CD4-positive, alpha-beta T cell (primary cell): ENCODE measurements at regions not wholly inside any gene's neighbourhood (a gene's known extent, or its start where the extent isn't known, plus 50 kb on each side); places are given as distances from the start of the nearest gene placed in this dataset.

Experiments used
- ATAC-seq: fragments of 200-7000 bp; cut with Tn5 transposase; one replicate; pipeline ENCODE4 v1.10.0; 2022; ENCODE audit warnings: mild to moderate bottlenecking; ENCODE audit not compliant: poor library complexity
- CTCF ChIA-PET: fragments of 350-600 bp; sonication (Branson Sonifier 250); formaldehyde crosslinking; loops from one replicate; lab custom pipeline; 2021; ENCODE audit warnings: antibody characterized with exemption, inconsistent platforms; lab: Charles Lee
- POLR2A ChIA-PET: fragments of 350-600 bp; sonication (Branson Sonifier 250); formaldehyde crosslinking; loops from one replicate; lab custom pipeline; 2021; ENCODE audit warnings: antibody characterized with exemption, inconsistent platforms; lab: Charles Lee
- DNase-seq, 14 experiments: peaks; one replicate each; pipeline ENCODE4 v3.0.0-alpha.2; 2013 to 2020; ENCODE audit warnings: mixed read lengths in 2 of 14
- H3K27ac ChIP-seq, 2 donors: one replicate each; pipeline versions ENCODE4 v1.5.1 to v1.7.0; 2013; ENCODE audit warnings: low read length in 2 of 2, low read depth in 1 of 2, mild to moderate bottlenecking in 1 of 2
- H3K27me3 ChIP-seq, 2 experiments: 1 replicate in 1 of 2; 2 replicates in 1 of 2; pipeline versions ENCODE4 v1.6.1 to v1.7.0; 2013; ENCODE audit warnings: low read length in 2 of 2, control low read depth in 1 of 2, mild to moderate bottlenecking in 1 of 2, moderate library complexity in 1 of 2; ENCODE audit not compliant: insufficient read depth in 2 of 2, control insufficient read depth in 1 of 2
- H3K36me3 ChIP-seq: one replicate; pipeline ENCODE4 v1.6.1; 2013; ENCODE audit warnings: low read length, control low read depth; ENCODE audit not compliant: insufficient read depth
- H3K4me1 ChIP-seq: one replicate; pipeline ENCODE4 v1.6.1; 2013; ENCODE audit warnings: low read length, control low read depth; ENCODE audit not compliant: insufficient read depth
- H3K4me3 ChIP-seq: one replicate; pipeline ENCODE4 v1.5.1; 2013; ENCODE audit warnings: mild to moderate bottlenecking, low read length, moderate library complexity
- H3K9me3 ChIP-seq, 2 experiments: 1 replicate in 1 of 2; 2 replicates in 1 of 2; pipeline versions ENCODE4 v1.6.1 to v1.7.0; 2013; ENCODE audit warnings: low read length in 2 of 2, mild to moderate bottlenecking in 2 of 2, control low read depth in 1 of 2, moderate library complexity in 1 of 2; ENCODE audit not compliant: control insufficient read depth in 1 of 2, insufficient read depth in 1 of 2
- H3K27ac Mint-ChIP-seq: one replicate; pipeline ENCODE4 v1.8.0; 2020; ENCODE audit warnings: mixed read lengths
- H3K27me3 Mint-ChIP-seq: one replicate; pipeline ENCODE4 v1.8.0; 2021; ENCODE audit warnings: mixed read lengths
- H3K36me3 Mint-ChIP-seq: one replicate; pipeline ENCODE4 v1.8.0; 2021; ENCODE audit warnings: low read depth, mixed read lengths
- H3K4me1 Mint-ChIP-seq: one replicate; pipeline ENCODE4 v1.8.0; 2021; ENCODE audit warnings: low read depth, mixed read lengths
- H3K4me3 Mint-ChIP-seq: one replicate; pipeline ENCODE4 v1.8.0; 2020; ENCODE audit warnings: mild to moderate bottlenecking, mixed read lengths
- H3K9me3 Mint-ChIP-seq: one replicate; pipeline ENCODE4 v1.8.0; 2020; ENCODE audit warnings: mixed read lengths
- CTCF ChIP-seq: fragments of 200-600 bp; IDR thresholded peaks from one replicate; pipeline ENCODE4 v1.8.0; 2022; ENCODE audit warnings: antibody characterized with exemption, mild to moderate bottlenecking
- intact Hi-C, 2 experiments: fragments of 100-400 bp; cut with DNase I in 1 of 2; cut with micrococcal nuclease in 1 of 2; formaldehyde crosslinking; loops; one replicate each; pipeline versions ENCODE4 v1.15.1 to v1.9.0; 2023 to 2025; cut with DNase I, micrococcal nuclease

GRCh38 chr21:16577975-16578374 is 848.2 kb downstream of the USP25 start:
- POLR2A ChIA-PET, result no interaction called here
- Mint-ChIP-seq H3K27ac (no peak overlapping the region), H3K9me3 (peaks cover 2% of the 10 kb centered on the region)

GRCh38 chr21:16578912-16579311 is 849.1 kb downstream of the USP25 start:
- H3K4me3 ChIP-seq, result no peak overlapping the region
- intact Hi-C loops, result no loop called here
- no peaks in the 10 kb centered on the region for H3K27me3 Mint-ChIP-seq
- H3K27me3 ChIP-seq, result no peaks in the 10 kb centered on the region
- CTCF ChIA-PET, result no interaction called here
- H3K27ac Mint-ChIP-seq, result no peak overlapping the region
- no peaks in the 10 kb centered on the region for H3K4me1 Mint-ChIP-seq
- no peaks in the 10 kb centered on the region for H3K9me3 Mint-ChIP-seq
- DNase-seq, result no peak
- no peaks in the 10 kb centered on the region for H3K36me3 ChIP-seq
- peaks cover 0 to 8% of the 10 kb centered on the region in 2 experiments for H3K9me3 ChIP-seq
- POLR2A ChIA-PET, result no interaction called here
- no peak overlapping the region for H3K4me3 Mint-ChIP-seq
- H3K27ac ChIP-seq, result no peak overlapping the region
- H3K4me1 ChIP-seq, result no peaks in the 10 kb centered on the region
- H3K36me3 Mint-ChIP-seq, result no peaks in the 10 kb centered on the region
- no peak for ATAC-seq
- no peak for TF ChIP-seq CTCF

More at GRCh38 chr21:16577975-16578374, 848.2 kb downstream of the USP25 start:
- Histone ChIP-seq H3K4me3 (no peak overlapping the region), H3K27me3 (no peaks in the 10 kb centered on the region), H3K36me3 (no peaks in the 10 kb centered on the region), H3K9me3 (peaks cover 0 to 8% of the 10 kb centered on the region in 2 experiments), H3K27ac (no peak overlapping the region), H3K4me1 (no peaks in the 10 kb centered on the region)
- H3K27me3 Mint-ChIP-seq, result no peaks in the 10 kb centered on the region
- no peaks in the 10 kb centered on the region for H3K36me3 Mint-ChIP-seq
- H3K4me3 Mint-ChIP-seq, result no peak overlapping the region
- H3K4me1 Mint-ChIP-seq, result no peaks in the 10 kb centered on the region
- no peak for TF ChIP-seq CTCF
- intact Hi-C loops, result no loop called here
- CTCF ChIA-PET, result no interaction called here
- no peak for ATAC-seq
- DNase-seq, result no peak

- Histone ChIP-seq H3K9me3 (peaks cover 0 to 8% of the 10 kb centered on the region in 2 experiments), H3K36me3 (no peaks in the 10 kb centered on the region), H3K27ac (no peak overlapping the region), H3K27me3 (no peaks in the 10 kb centered on the region), H3K4me3 (no peak overlapping the region), H3K4me1 (no peaks in the 10 kb centered on the region)
- ChIA-PET POLR2A (no interaction called here), CTCF (no interaction called here)
- no peak for TF ChIP-seq CTCF
- H3K9me3 Mint-ChIP-seq, result no peaks in the 10 kb centered on the region
- no peak overlapping the region for H3K27ac Mint-ChIP-seq
- H3K4me1 Mint-ChIP-seq, result no peaks in the 10 kb centered on the region
- ATAC-seq (no peak), DNase-seq (no peak)
- no peaks in the 10 kb centered on the region for H3K36me3 Mint-ChIP-seq
- H3K4me3 Mint-ChIP-seq, result no peak overlapping the region
- no peaks in the 10 kb centered on the region for H3K27me3 Mint-ChIP-seq
- intact Hi-C loops, result no loop called here
Measured at GRCh38 chr21:16579538-16579937, 849.8 kb downstream of the USP25 start.
